Heart right ventricle (tissue), 16 donors: ENCODE measurements at regions not wholly inside any gene's neighbourhood (a gene's known extent, or its start where the extent isn't known, plus 50 kb on each side); places are given as distances from the start of the nearest gene placed in this dataset.

ENCODE experiments used
- ATAC-seq, 8 donors: fragments of 200-7000 bp; cut with Tn5 transposase; one replicate each; pipeline ENCODE4 v1.9.1; 2020; ENCODE audit warnings: mild to moderate bottlenecking in 8 of 8, moderate library complexity in 8 of 8, moderate number of reproducible peaks in 1 of 8
- DNase-seq, 2 donors: peaks; one replicate each; pipeline ENCODE4 v3.0.0-alpha.2; 2020
- H3K27ac ChIP-seq, 10 donors: fragments of 200-600 bp; sonication (generic) in 2 of 10; one replicate each; pipeline versions ENCODE4 v1.5.0 to v1.8.0; 2020 to 2022; ENCODE audit warnings: mild to moderate bottlenecking in 3 of 10
- H3K27me3 ChIP-seq, 7 donors: fragments of 200-600 bp; one replicate each; pipeline ENCODE4 v1.8.0; 2021 to 2022; ENCODE audit warnings: mild to moderate bottlenecking in 2 of 7
- H3K36me3 ChIP-seq, 9 donors: fragments of 200-600 bp; sonication (generic) in 1 of 9; one replicate each; pipeline versions ENCODE4 v1.5.0 to v1.8.0; 2020 to 2022; ENCODE audit warnings: mild to moderate bottlenecking in 2 of 9
- H3K4me1 ChIP-seq, 9 donors: fragments of 200-600 bp; sonication (generic) in 1 of 9; one replicate each; pipeline versions ENCODE4 v1.5.0 to v1.8.0; 2020 to 2022; ENCODE audit warnings: mild to moderate bottlenecking in 4 of 9
- H3K4me3 ChIP-seq, 10 donors: fragments of 200-600 bp; sonication (generic) in 2 of 10; one replicate each; pipeline versions ENCODE4 v1.5.0 to v1.8.0; 2020 to 2022; ENCODE audit warnings: mild to moderate bottlenecking in 7 of 10, moderate library complexity in 2 of 10
- H3K9me3 ChIP-seq, 11 donors: fragments of 200-600 bp in 10 of 11; sonication (generic) in 2 of 11; one replicate each; pipeline versions ENCODE4 v1.5.0 to v1.8.0; 2013 to 2022; ENCODE audit warnings: mild to moderate bottlenecking in 2 of 11, control low read depth in 1 of 11, moderate library complexity in 1 of 11
- CTCF ChIP-seq, 9 donors: fragments of 200-600 bp; sonication (generic) in 2 of 9; IDR thresholded peaks; one replicate each; pipeline versions ENCODE4 v1.5.0 to v1.8.0; 2021 to 2022; ENCODE audit warnings: antibody characterized with exemption in 9 of 9, mild to moderate bottlenecking in 5 of 9, moderate library complexity in 1 of 9
- WGBS, 2 donors: extraction: QIAGEN DNeasy Blood & Tissue Kit; methylation state at CpG; one replicate each; pipeline ENCODE4 v1.1.7; 2013; ENCODE audit warnings: inconsistent platforms in 1 of 2; 5-methylcytosine and 5-hydroxymethylcytosine counted together
- intact Hi-C, 10 donors: fragments of 100-400 bp; cut with DNase I; formaldehyde crosslinking; loops; one replicate each; pipeline versions ENCODE4 v1.11.1 to v1.14.2; 2022
- donor health status: Arrhythmogenic right ventricular cardiomyopathy.
- donor health status: ischemic (EF 13 %, LVEDD 7.1; RV severe dilation, severe dysfunction).
- donor health status: healthy with polysubstance abuse.
- donor health status: DM: no; HTN: yes; CAD: no.
- donor health status: DM: no; HTN: no; CAD: no.
- donor health status: ischemic (EF 25% LVEDD 6.9; RV normal size, moderate dysfunction).
- donor health status: ischemic (EF 25% LVEDD 5.7; RV mildly dilated, moderate dysfunction).
- donor health status: healthy.
- donor health status: DM: yes; HTN: yes; CAD: no.
- donor health status: Ischemic cardiomyopathy.
- donor health status: ischemic (EF 35%, LVEDD 5.7; RV mildly dilated, moderate dysfunction).
- donor health status: nonischemic (EF 11% LVEDD 7.7; RV severe dilation, severe dysfunction).
- donor health status: DM: yes; HTN: yes; CAD: no.
- donor health status: PGD.
- donor health status: ischemic (EF 29% LVEDD 5.4; RV normal size, mild dysfunction).
- donor health status: nonischemic (EF 23%, LVEDD 6.1; RV moderate dilation, normal function).

- DNase-seq (no peak), ATAC-seq (no peak)
- WGBS, 2 donors = 75 to 81% methylated on average over 1 of the region's 1 CpG
- H3K27me3 ChIP-seq = no peaks in the 10 kb centered on the region
- no peak overlapping the region for H3K4me3 ChIP-seq
- H3K27ac ChIP-seq = no peak overlapping the region
- intact Hi-C loops = no loop called here
- peaks cover 0 to 5% (median 0%) of the 10 kb centered on the region in 11 donors for H3K9me3 ChIP-seq
- peaks cover 0 to 6% (median 0%) of the 10 kb centered on the region in 9 donors for H3K4me1 ChIP-seq
- no peaks in the 10 kb centered on the region for H3K36me3 ChIP-seq
- no peak for TF ChIP-seq CTCF (IDR thresholded peaks at IDR 0.05)
These were observed 134.5 kb upstream of the TLL1 start for GRCh38 chr4:165738571-165738970.

GRCh38 chr4:165740911-165741310, 132.1 kb upstream of the TLL1 start:
- Histone ChIP-seq H3K27ac (no peak overlapping the region), H3K36me3 (no peaks in the 10 kb centered on the region), H3K9me3 (peaks cover 0 to 5% (median 0%) of the 10 kb centered on the region in 11 donors), H3K4me3 (no peak overlapping the region), H3K27me3 (no peaks in the 10 kb centered on the region), H3K4me1 (peaks cover 0 to 6% (median 0%) of the 10 kb centered on the region in 9 donors)
- intact Hi-C loops = no loop called here
- DNase-seq = no peak
- 37 to 47% methylated on average over 6 of the region's 6 CpGs for WGBS, 2 donors
- no peak for ATAC-seq
- no peak for TF ChIP-seq CTCF (IDR thresholded peaks at IDR 0.05)

- intact Hi-C loops = no loop called here
- Histone ChIP-seq H3K27ac (no peak overlapping the region), H3K9me3 (peaks cover 0 to under 1% (median 0%) of the 10 kb centered on the region in 11 donors), H3K4me1 (peaks cover 0 to 6% (median 0%) of the 10 kb centered on the region in 9 donors), H3K4me3 (no peak overlapping the region), H3K36me3 (no peaks in the 10 kb centered on the region), H3K27me3 (no peaks in the 10 kb centered on the region)
- DNase-seq = no peak
- 95 to 96% methylated on average over 3 of the region's 3 CpGs for WGBS, 2 donors
- no peak for TF ChIP-seq CTCF (IDR thresholded peaks at IDR 0.05)
- no peak for ATAC-seq
These were observed 129.6 kb upstream of the TLL1 start for GRCh38 chr4:165743422-165743821.

GRCh38 chr4:165744370-165744769, 128.7 kb upstream of the TLL1 start:
- Histone ChIP-seq H3K27me3 (no peaks in the 10 kb centered on the region), H3K9me3 (no peaks in the 10 kb centered on the region), H3K4me3 (no peak overlapping the region), H3K4me1 (peaks cover 0 to 6% (median 0%) of the 10 kb centered on the region in 9 donors), H3K27ac (no peak overlapping the region), H3K36me3 (no peaks in the 10 kb centered on the region)
- no peak for TF ChIP-seq CTCF (IDR thresholded peaks at IDR 0.05)
- no peak for ATAC-seq
- no peak for DNase-seq
- 94% methylated on average over 1 of the region's 1 CpG for WGBS, 2 donors
- intact Hi-C loops = no loop called here
